ENCODE measurements at regions not wholly inside any gene's neighbourhood (a gene's known extent, or its start where the extent isn't known, plus 50 kb on each side); places are given as distances from the start of the nearest gene placed in this dataset.
"Not testable (repeated sequence)": the region's sequence is repeated elsewhere in the genome, so short reads cannot be mapped to it uniquely, and the experiment has no call there.

- no peak for DNase-seq (ENCODE audit: low read depth in 3 of 3)
These were observed 64.0 kb downstream of the GPRASP3 start for GRCh38 chrX:102784550-102784949.

DNA sequence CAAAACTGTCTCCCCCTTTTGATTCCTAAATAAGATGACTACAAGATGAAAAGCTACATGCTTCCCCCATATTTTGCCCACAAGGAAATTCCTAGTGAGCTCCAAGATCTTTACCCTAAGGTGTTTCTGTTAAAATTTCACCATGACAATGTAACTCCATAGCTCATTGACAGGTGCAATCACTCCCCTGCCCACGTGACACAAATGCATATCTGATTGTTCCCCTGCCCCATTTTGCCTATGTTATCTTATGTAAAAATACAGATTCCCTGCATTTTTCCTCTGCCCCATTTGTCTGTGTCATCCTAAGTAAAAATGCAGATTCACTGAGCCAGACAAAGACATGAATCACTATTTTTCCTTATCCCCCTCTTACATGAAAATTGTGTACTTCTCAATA, 66.7 kb downstream of the GPRASP3 start:
- no peak for DNase-seq (ENCODE audit: low read depth in 3 of 3)

DNA sequence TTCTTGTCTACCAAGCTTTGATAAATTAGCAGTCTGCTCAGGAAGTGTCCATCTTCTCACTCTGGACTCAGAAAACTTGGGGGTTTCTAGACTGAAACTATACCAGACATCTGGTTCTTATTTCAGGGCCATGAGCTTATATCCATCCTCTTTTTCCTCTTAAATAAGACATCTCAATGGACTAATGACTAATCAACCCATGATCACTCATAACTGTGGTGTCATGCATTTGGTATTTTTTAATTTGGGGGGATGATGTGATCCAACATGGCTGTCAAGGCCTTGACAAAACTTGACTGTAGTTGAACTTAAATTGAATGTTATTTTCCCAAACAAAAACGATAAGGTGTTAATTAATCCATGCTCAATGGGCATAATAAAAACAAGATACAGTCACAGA, 87.8 kb downstream of the GPRASP3 start:
- DNase-seq (ENCODE audit: low read depth in 3 of 3): no peak

- DNase-seq (ENCODE audit: low read depth in 3 of 3): not testable (repeated sequence)
These were observed 97.7 kb downstream of the GPRASP3 start for GRCh38 chrX:102818269-102818668.

GRCh38 chrX:102832661-102833060, 104.4 kb upstream of the RAB40AL start:
- DNase-seq (ENCODE audit: low read depth in 3 of 3): no peak

DNA sequence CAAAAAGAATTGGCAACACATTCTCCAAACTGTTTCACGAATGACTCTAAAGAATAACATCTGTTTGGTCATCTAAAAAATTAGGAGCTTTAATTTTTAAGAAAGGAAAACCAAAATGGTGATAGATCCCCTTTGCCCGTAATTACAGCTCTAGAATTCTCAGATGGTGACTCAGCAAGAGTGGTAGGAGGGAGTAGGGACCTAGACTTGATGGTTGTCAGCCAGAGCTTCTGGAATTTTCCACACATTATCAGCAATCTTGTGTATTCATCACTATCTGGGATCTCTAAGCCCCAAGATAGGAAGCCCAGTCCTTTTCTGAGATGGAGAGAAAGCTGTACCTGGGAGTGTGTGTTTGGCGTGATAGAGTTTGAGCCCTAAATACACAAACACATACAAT, 103.9 kb upstream of the RAB40AL start:
- no peak for DNase-seq (ENCODE audit: low read depth in 3 of 3)

DNA sequence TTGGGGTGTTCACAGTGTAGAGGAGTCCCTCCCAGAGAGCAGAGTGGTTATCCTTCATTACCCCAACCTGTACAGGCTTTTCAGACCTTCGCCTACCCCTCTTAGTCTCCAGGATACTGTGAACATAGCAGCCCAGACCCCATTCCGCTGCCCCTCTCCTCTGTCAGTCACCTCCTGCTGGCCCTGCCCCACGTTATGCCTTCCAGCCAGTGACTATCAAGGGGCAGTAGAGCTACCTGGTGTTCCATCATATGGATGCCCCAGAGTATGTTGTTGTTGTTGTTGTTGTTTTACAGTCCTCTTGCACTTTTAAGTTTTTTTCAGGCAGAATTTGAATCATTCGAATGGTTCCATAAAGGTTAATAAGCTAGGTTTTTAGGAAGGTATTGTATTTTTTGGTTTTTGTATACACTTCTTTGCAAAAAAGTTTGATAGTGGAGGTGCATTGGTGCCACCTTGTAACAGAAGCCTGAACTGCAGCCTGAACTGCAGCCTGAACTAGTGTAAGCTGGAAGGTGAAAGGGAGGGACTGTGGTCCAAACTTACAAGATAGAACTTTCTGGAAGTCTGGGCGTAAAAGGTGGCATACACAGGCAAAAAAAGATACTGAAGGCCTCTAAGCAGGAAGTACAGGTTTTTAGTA, 101.4 kb upstream of the RAB40AL start:
- DNase-seq (ENCODE audit: low read depth in 3 of 3): no peak

GRCh38 chrX:102837847-102838246, 99.2 kb upstream of the RAB40AL start:
- DNase-seq (ENCODE audit: low read depth in 3 of 3): no peak

DNA sequence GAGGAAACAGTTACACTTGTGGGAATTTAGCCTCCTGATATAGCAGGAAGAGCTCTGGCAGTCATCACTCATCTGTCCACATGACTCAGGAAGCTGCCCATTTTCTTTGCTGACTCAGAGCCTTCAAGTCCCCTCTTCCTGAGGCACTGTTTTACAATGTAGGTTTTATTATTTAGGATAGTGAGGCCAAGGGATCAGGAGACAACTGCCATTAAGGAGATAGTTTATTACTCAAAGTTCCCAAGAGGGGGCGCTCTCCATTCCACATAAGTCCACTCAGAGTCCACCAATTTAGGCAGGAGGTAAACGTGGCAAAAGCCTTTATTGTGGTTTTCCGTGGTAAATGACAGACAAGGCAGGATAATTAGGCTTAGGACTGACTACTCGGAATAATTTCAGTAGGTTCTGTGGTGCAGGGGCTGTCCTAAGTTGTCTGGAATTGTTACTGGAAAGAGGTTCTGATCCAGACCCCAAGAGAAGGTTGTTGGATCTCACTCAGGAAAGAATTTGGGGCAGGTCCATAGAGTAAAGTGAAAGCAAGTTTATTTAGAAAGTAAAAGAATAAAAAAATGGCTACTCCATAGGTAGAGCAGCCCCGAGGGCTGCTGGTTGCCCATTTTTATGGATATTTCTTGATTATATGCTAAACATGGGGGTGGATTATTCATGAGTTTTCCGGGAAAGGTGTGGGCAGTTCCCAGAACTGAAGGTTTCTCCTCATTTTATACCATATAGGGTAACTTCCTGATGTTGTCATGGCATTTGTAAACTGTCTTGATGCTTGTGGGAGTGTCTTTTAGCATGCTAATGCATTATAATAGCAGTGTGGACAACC, 96.0 kb upstream of the RAB40AL start:
- no peak for DNase-seq (ENCODE audit: low read depth in 3 of 3)

DNA sequence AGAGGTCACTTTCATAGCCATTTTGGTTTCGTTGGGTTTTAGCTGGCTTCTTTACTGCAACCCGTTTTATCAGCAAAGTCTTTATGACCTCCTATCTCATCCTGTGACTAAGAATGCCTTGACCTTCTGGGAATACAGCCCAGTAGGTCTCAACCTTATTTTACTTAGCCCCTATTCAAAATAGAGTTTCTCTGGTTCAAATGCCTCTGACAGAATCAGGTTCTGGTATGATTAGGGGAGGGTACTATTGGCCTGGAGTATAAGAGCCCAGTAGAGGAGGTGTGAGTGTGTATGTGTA, 95.4 kb upstream of the RAB40AL start:
- DNase-seq (ENCODE audit: low read depth in 3 of 3): no peak

GRCh38 chrX:102845020-102845419, 92.1 kb upstream of the RAB40AL start:
- no peak for DNase-seq (ENCODE audit: low read depth in 3 of 3)

GRCh38 chrX:102846544-102847236, 90.4 kb upstream of the RAB40AL start:
- no peak for DNase-seq (ENCODE audit: low read depth in 3 of 3)

DNA sequence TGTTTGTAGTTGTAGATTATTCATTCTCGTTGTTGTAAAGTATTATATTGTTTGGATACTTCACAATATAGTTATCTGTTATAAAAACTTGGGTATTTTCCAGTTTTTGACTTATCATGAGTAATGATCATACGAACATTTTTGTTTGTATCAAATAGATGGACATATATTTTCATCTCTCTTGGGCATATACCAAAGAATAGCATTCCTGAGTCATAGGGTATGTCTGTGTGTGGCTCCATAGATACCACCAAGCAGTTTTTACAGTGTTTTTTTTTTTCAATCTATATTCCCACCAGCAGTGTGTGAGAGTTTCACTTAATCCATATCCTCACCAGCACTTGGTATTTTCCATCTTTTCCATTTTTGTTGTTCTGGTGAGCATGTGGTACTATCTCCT, 89.7 kb upstream of the RAB40AL start:
- no peak for DNase-seq (ENCODE audit: low read depth in 3 of 3)

DNA sequence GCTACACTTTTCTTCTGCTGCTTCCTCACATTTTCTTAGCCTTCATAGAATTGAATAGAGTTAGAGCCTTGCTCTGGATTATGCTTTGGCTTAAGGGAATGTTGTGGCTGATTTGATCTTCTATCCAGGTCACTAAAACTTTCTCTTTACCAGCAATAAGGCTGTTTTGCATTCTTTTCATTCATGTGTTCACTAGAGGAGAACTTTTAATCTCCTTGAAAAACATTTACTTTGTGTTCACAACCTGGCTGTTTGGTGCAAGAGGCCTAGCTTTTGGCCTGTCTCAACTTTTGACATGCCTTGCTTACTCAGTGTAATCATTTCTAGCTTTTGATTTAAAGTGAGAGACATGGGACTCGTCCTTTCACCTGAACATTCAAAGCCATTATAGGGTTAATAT, 87.7 kb upstream of the RAB40AL start:
- DNase-seq (ENCODE audit: low read depth in 3 of 3): no peak

- DNase-seq (ENCODE audit: low read depth in 3 of 3): not testable (repeated sequence)
These were observed 78.1 kb upstream of the RAB40AL start for GRCh38 chrX:102858826-102859549.

- DNase-seq (ENCODE audit: low read depth in 3 of 3): no peak
These were observed 77.6 kb upstream of the RAB40AL start for GRCh38 chrX:102859550-102859871.

DNA sequence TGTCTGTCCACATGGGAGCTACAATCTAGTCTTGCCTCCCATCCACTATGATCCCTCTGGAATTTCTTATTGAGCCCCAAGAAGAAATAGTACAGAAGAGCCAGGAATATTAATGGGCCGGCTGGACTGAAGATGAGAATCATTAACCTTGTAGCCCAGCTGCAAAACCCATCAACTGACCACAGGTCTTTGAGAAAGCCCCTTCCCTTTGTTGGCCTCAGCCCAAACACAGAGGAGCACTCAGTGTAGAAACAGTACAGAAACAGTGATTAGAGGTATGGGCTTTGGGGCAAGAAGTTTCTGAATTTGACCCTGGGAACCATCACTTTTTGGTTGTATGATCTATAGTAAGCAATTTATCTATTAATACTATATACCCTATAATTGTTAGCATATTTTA, 76.8 kb upstream of the RAB40AL start:
- no peak for DNase-seq (ENCODE audit: low read depth in 3 of 3)

DNA sequence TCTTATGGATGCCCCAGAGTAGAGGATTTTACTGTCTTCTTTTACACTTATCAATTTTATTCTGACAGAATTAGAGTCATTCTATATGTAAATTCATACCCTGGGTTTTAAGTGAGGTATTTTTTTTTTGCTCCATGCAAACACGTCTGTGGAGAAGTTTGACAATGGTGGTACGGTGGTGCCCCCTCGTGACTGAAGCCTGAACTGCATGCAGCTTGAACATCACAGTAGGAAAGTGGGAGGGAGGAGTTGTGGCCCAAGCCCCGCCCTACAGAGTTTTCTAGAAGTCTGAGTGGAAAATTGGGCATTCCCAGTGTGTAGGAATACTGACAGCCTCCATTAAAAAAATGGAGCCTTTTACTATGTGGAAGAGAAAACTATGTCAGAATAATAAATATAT, 73.3 kb upstream of the RAB40AL start:
- DNase-seq (ENCODE audit: low read depth in 3 of 3): peak; percentile 54 to 59 (median 59)

DNA sequence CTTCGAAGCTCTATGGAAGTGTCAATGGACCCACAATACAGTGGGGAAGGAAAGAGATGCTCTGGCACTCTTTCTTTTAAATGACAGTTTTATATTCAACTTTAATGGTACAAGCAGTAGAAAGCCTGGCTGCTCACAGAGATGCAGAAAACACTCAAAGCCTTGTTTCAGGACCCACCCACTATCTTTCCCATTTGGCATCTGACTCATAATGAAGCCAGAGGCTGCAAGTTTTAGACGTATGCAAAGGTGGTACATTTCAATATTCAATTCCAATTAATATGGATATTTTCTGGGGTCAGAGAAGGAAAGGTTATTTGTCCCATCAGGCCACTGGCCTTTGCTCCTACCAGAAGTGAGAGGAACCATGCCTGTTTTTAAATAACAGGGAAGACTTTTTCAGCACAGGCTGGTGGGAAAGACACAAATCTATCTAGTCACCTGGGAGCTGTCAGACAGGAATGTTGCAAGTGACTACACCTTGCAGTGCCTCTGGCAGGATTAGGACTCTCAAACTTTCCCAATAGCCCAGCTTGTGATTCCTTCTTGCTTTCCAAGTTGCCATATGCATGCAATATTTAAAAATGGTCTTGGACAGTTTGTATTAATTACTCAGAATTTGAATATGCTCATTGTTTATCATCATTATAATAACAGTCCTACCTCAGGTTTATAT, 70.0 kb upstream of the RAB40AL start:
- no peak for DNase-seq (ENCODE audit: low read depth in 3 of 3)

DNA sequence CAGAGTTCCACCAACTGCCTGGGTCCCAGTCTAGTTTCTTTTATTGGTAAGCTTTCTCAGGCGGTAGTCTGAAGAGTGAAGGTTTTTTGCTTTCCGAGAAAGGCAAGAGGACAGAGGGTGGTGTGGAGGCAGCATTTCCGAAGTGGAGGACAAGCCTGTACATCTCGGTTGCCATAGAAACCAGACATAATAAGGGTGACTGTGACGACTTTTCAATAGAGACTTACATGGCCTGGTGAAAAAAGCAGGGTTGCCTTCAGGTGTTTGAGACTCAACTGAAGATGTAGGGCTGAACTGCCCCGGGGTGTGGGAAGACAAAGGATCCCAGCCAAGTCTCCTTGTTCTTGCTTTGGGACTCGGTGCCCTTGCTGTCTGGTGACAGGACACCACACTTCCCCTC, 53.6 kb upstream of the RAB40AL start:
- no peak for DNase-seq (ENCODE audit: low read depth in 3 of 3)

Data from stimulated activated CD4-positive, alpha-beta T cell treated with anti-CD3 and anti-CD28 coated beads, TNF-alpha, amount 100 ng/mL, for 4 hours (primary cell).